Transverse colon (tissue), 4 donors: ENCODE measurements at regions not wholly inside any gene's neighbourhood (a gene's known extent, or its start where the extent isn't known, plus 50 kb on each side); places are given as distances from the start of the nearest gene placed in this dataset.

Experiments used
- DNase-seq: peaks from one replicate; pipeline ENCODE4 v3.0.0-alpha.2; 2019
- H3K27ac ChIP-seq, 4 donors: fragments of 200-600 bp; sonication (generic); 2 replicates each; pipeline ENCODE4 v1.5.1; 2016 to 2018; ENCODE audit warnings: inconsistent platforms in 4 of 4
- H3K27me3 ChIP-seq: fragments of 200-600 bp; sonication (generic); 2 replicates; pipeline ENCODE4 v1.5.1; 2017; ENCODE audit warnings: inconsistent platforms
- H3K36me3 ChIP-seq, 4 donors: fragments of 200-600 bp; sonication (generic); 2 replicates each; pipeline ENCODE4 v1.5.1; 2017 to 2019; ENCODE audit warnings: inconsistent platforms in 4 of 4
- H3K4me1 ChIP-seq, 4 donors: fragments of 200-600 bp; sonication (generic); 2 replicates each; pipeline ENCODE4 v1.5.1; 2017 to 2020; ENCODE audit warnings: inconsistent platforms in 4 of 4
- H3K4me3 ChIP-seq, 4 donors: fragments of 200-600 bp; sonication (generic); 1 replicate in 1 of 4; 2 replicates in 3 of 4; pipeline versions ENCODE4 v1.5.1 to v1.6.1; 2017 to 2019; ENCODE audit warnings: inconsistent platforms in 4 of 4
- H3K9me3 ChIP-seq, 2 donors: fragments of 200-600 bp; sonication (generic); 2 replicates each; pipeline ENCODE4 v1.5.1; 2017 to 2019; ENCODE audit warnings: inconsistent platforms in 2 of 2
- CTCF ChIP-seq, 5 experiments: fragments of 200-600 bp in 3 of 5; fragments of 450-650 bp in 2 of 5; sonication (generic) in 3 of 5; IDR thresholded peaks; 1 replicate in 2 of 5; 2 replicates in 3 of 5; pipeline ENCODE4 v1.5.1; 2016 to 2017; ENCODE audit warnings: antibody characterized with exemption in 5 of 5, inconsistent platforms in 3 of 5, mild to moderate bottlenecking in 2 of 5, moderate library complexity in 1 of 5
- EP300 ChIP-seq: sonication (generic); formaldehyde crosslinking; IDR thresholded peaks from one replicate; pipeline ENCODE4 v1.6.1; 2017; ENCODE audit warnings: antibody characterized with exemption, low read depth
- POLR2A ChIP-seq: fragments of 450-650 bp; IDR thresholded peaks from one replicate; pipeline ENCODE4 v1.6.1; 2016; ENCODE audit warnings: antibody characterized with exemption, mild to moderate bottlenecking, moderate library complexity
- POLR2AphosphoS5 ChIP-seq, 3 donors: sonication (generic); formaldehyde crosslinking; IDR thresholded peaks; one replicate each; pipeline ENCODE4 v1.6.1; 2016; ENCODE audit warnings: antibody characterized with exemption in 3 of 3
- WGBS, 2 donors: methylation state at CpG; one replicate each; pipeline ENCODE4 v1.1.5; 2018; ENCODE audit warnings: low coverage in 1 of 2; 5-methylcytosine and 5-hydroxymethylcytosine counted together
- in situ Hi-C, 4 donors: fragments of 200-750 bp; cut with MboI; loops; one replicate each; pipeline versions ENCODE4 v1.15.0 to v1.15.1; 2017; ENCODE audit warnings: low sequenced_read_pairs in 3 of 4, low pct_ligation_motif_present in 1 of 4, low pct_unique_long_range_greater_than_20kb in 1 of 4
- intact Hi-C: fragments of 100-400 bp; cut with DNase I; formaldehyde crosslinking; loops from one replicate; pipeline ENCODE4 v1.15.1; 2023; ENCODE audit warnings: low total_unique reads

- H3K4me1 ChIP-seq: no peaks in the 10 kb centered on the region
- H3K27me3 ChIP-seq: no peaks in the 10 kb centered on the region
- H3K4me3 ChIP-seq: no peak overlapping the region
- no peak overlapping the region for H3K27ac ChIP-seq
- no peak for DNase-seq
- TF ChIP-seq CTCF (IDR thresholded peaks at IDR 0.05) (no peak), EP300 (no peak), POLR2A (no peak), POLR2AphosphoS5 (IDR thresholded peaks at IDR 0.05) (no peak)
- H3K36me3 ChIP-seq: no peaks in the 10 kb centered on the region
- 58 to 65% methylated on average over 3 of the region's 3 CpGs for WGBS, 2 donors
- H3K9me3 ChIP-seq: no peaks in the 10 kb centered on the region
- in situ Hi-C loops (no loop called here), intact Hi-C loops (loop anchor here (5.0 kb wide), 1 partner anchor 415 kb away; no protein-coding TSS in a partner anchor)
Measured at GRCh38 chr2:184357033-184357432, 241.3 kb upstream of the ZNF804A start.

GRCh38 chr2:184359379-184359778, 238.9 kb upstream of the ZNF804A start:
- intact Hi-C loops (loop anchor here (5.0 kb wide), 1 partner anchor 413 kb away; no protein-coding TSS in a partner anchor), in situ Hi-C loops (no loop called here)
- Histone ChIP-seq H3K4me1 (no peaks in the 10 kb centered on the region), H3K27me3 (no peaks in the 10 kb centered on the region), H3K36me3 (no peaks in the 10 kb centered on the region), H3K4me3 (no peak overlapping the region), H3K9me3 (no peaks in the 10 kb centered on the region), H3K27ac (no peak overlapping the region)
- 63 to 84% methylated on average over 2 of the region's 2 CpGs for WGBS, 2 donors
- TF ChIP-seq EP300 (no peak), CTCF (IDR thresholded peaks at IDR 0.05) (no peak), POLR2AphosphoS5 (IDR thresholded peaks at IDR 0.05) (no peak), POLR2A (no peak)
- no peak for DNase-seq

GRCh38 chr2:184363213-184363612, 235.1 kb upstream of the ZNF804A start:
- TF ChIP-seq EP300: no peak
- no peak for TF ChIP-seq POLR2AphosphoS5 (IDR thresholded peaks at IDR 0.05)
- TF ChIP-seq CTCF (IDR thresholded peaks at IDR 0.05): no peak
- no peak for TF ChIP-seq POLR2A
- H3K9me3 ChIP-seq: no peaks in the 10 kb centered on the region
- in situ Hi-C loops (no loop called here), intact Hi-C loops (no loop called here)
- WGBS, 2 donors: 78 to 92% methylated on average over 5 of the region's 5 CpGs
- H3K4me3 ChIP-seq: no peak overlapping the region
- H3K27me3 ChIP-seq: no peaks in the 10 kb centered on the region
- H3K4me1 ChIP-seq: no peaks in the 10 kb centered on the region
- no peak overlapping the region for H3K27ac ChIP-seq
- H3K36me3 ChIP-seq: no peaks in the 10 kb centered on the region
- DNase-seq: no peak

- intact Hi-C loops: no loop called here
- in situ Hi-C loops: no loop called here
- no peaks in the 10 kb centered on the region for H3K9me3 ChIP-seq
- DNase-seq: no peak
- no peak overlapping the region for H3K27ac ChIP-seq
- TF ChIP-seq POLR2A (no peak), POLR2AphosphoS5 (IDR thresholded peaks at IDR 0.05) (no peak), CTCF (IDR thresholded peaks at IDR 0.05) (no peak), EP300 (no peak)
- H3K4me3 ChIP-seq: no peak overlapping the region
- H3K27me3 ChIP-seq: no peaks in the 10 kb centered on the region
- no peaks in the 10 kb centered on the region for H3K4me1 ChIP-seq
- 77 to 84% methylated on average over 4 of the region's 4 CpGs for WGBS, 2 donors
- no peaks in the 10 kb centered on the region for H3K36me3 ChIP-seq
Measured at GRCh38 chr2:184367211-184367610, 231.1 kb upstream of the ZNF804A start.
